ENCODE measurements at regions not wholly inside any gene's neighbourhood (a gene's known extent, or its start where the extent isn't known, plus 50 kb on each side); places are given as distances from the start of the nearest gene placed in this dataset.

DNA sequence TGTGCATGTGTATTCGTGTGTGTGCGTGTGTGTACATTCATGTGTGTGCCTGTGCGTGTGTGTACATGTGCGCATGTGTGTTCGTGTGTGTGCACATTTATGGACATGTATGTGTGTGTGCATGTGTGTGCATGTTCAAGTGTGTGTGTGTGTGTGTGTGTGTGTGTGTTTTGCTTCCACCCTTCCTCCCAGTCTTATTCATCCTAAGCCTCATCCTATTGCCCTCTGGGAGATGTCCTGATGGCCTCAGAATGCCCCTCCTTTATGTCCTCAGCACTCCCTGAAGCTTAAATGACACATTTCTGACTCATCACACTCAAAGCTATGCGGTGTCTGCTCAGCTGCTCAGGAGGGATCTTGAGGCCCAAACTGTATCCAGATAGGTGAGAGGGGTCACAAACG, 76.6 kb upstream of the CCDC167 start:
- H3K27ac Mint-ChIP-seq (ENCODE audit: unreplicated experiment), result peak overlapping the region; percentile 45
- CTCF ChIA-PET, result no interaction called here
- peak in 1 of 2 experiments; percentile 23 for DNase-seq

DNA sequence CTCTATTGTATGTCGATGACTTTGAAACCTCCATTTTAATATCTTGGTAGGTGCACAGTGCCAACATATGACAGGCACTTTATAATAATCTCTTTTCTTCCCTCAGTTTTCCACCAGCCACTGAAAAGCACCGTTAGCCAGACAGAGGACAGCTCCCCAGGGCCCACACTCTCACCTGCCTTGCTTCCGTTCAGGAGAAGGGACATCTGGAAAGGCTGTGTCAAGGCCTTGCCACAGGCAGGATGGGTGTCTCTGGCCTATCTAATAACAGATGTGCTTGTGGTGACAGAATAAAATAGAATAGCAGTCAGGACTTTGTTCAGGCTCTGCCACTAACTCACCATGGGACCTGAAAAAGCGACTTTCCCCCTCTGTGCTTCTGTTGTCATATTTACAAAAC, 75.5 kb upstream of the CCDC167 start:
- peaks cover 5% of the 10 kb centered on the region; the same call in 1 of the 2 replicates for H3K4me1 ChIP-seq
- intact Hi-C loops (cut with micrococcal nuclease; ENCODE audit: unreplicated experiment), result no loop called here
- BruUV-seq (replicated peaks), result no TSS peak
- Mint-ChIP-seq H3K27ac (ENCODE audit: unreplicated experiment) (no peak overlapping the region), H3K4me3 (ENCODE audit: unreplicated experiment) (no peak overlapping the region), H3K9me3 (ENCODE audit: unreplicated experiment) (no peaks in the 10 kb centered on the region), H3K36me3 (ENCODE audit: insufficient read depth, unreplicated experiment) (no peaks in the 10 kb centered on the region), H3K27me3 (ENCODE audit: insufficient read depth, unreplicated experiment) (no peaks in the 10 kb centered on the region), H3K4me1 (ENCODE audit: low read depth, unreplicated experiment) (peaks cover 12% of the 10 kb centered on the region)
- no peaks in the 10 kb centered on the region for H3K27me3 ChIP-seq (replicated peaks; ENCODE audit: control insufficient read depth, insufficient read depth, low read length)
- TF ChIP-seq, protein P1, sequence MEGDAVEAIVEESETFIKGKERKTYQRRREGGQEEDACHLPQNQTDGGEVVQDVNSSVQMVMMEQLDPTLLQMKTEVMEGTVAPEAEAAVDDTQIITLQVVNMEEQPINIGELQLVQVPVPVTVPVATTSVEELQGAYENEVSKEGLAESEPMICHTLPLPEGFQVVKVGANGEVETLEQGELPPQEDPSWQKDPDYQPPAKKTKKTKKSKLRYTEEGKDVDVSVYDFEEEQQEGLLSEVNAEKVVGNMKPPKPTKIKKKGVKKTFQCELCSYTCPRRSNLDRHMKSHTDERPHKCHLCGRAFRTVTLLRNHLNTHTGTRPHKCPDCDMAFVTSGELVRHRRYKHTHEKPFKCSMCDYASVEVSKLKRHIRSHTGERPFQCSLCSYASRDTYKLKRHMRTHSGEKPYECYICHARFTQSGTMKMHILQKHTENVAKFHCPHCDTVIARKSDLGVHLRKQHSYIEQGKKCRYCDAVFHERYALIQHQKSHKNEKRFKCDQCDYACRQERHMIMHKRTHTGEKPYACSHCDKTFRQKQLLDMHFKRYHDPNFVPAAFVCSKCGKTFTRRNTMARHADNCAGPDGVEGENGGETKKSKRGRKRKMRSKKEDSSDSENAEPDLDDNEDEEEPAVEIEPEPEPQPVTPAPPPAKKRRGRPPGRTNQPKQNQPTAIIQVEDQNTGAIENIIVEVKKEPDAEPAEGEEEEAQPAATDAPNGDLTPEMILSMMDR (IDR thresholded peaks at IDR 0.05; ENCODE audit: insufficient read depth in 1 of 2, low read depth in 1 of 2, low read length in 1 of 2, severe bottlenecking in 1 of 2, unreplicated experiment in 1 of 2), result no peak
- CTCF ChIA-PET, result no interaction called here
- H3K36me3 ChIP-seq (ENCODE audit: control insufficient read depth, insufficient read depth, low read length), result no peaks in the 10 kb centered on the region
- POLR2A ChIA-PET, result no interaction called here
- no peak for DNase-seq
- H3K4me3 ChIP-seq (ENCODE audit: low read depth, low read length), result no peak overlapping the region
- H3K9me3 ChIP-seq, result no peaks in the 10 kb centered on the region

More for the DNA sequence above, 76.6 kb upstream of the CCDC167 start:
- no TSS peak for BruUV-seq (replicated peaks)
- intact Hi-C loops (cut with micrococcal nuclease; ENCODE audit: unreplicated experiment), result no loop called here
- Histone ChIP-seq H3K4me3 (ENCODE audit: low read depth, low read length) (no peak overlapping the region), H3K4me1 (peaks cover 5% of the 10 kb centered on the region; the same call in 1 of the 2 replicates), H3K36me3 (ENCODE audit: control insufficient read depth, insufficient read depth, low read length) (no peaks in the 10 kb centered on the region), H3K9me3 (no peaks in the 10 kb centered on the region), H3K27me3 (replicated peaks; ENCODE audit: control insufficient read depth, insufficient read depth, low read length) (no peaks in the 10 kb centered on the region)
- Mint-ChIP-seq H3K9me3 (ENCODE audit: unreplicated experiment) (no peaks in the 10 kb centered on the region), H3K4me3 (ENCODE audit: unreplicated experiment) (no peak overlapping the region), H3K36me3 (ENCODE audit: insufficient read depth, unreplicated experiment) (no peaks in the 10 kb centered on the region), H3K27me3 (ENCODE audit: insufficient read depth, unreplicated experiment) (no peaks in the 10 kb centered on the region), H3K4me1 (ENCODE audit: low read depth, unreplicated experiment) (peaks cover 12% of the 10 kb centered on the region)
- POLR2A ChIA-PET, result interaction anchor here (0.5 kb wide), 1 partner anchor 48 kb away, joined by 3 read pairs; no protein-coding TSS in a partner anchor
- TF ChIP-seq, protein P1 (IDR thresholded peaks at IDR 0.05; ENCODE audit: insufficient read depth in 1 of 2, low read depth in 1 of 2, low read length in 1 of 2, severe bottlenecking in 1 of 2, unreplicated experiment in 1 of 2), result no peak

DNA sequence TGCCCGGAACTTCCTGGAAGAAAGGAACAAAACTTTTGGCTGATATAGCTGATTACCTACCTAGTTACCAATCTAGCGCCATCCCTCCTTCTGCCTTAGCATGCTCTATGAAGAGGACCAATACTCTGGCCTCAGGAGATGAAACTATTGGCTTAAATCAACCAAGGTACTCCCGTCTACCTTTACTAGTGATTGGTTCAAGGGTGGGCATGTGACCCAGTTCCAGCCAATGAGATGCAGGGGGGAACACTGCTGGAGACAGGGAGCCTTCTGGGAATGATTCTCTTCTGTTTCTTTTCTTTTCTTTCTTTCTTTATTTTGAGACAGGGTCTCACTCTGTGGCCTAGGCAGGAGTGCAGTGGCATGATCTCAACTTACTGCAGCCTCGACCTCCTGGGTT, 72.6 kb upstream of the CCDC167 start:
- Mint-ChIP-seq H3K36me3 (ENCODE audit: insufficient read depth, unreplicated experiment) (no peaks in the 10 kb centered on the region), H3K27me3 (ENCODE audit: insufficient read depth, unreplicated experiment) (no peaks in the 10 kb centered on the region), H3K4me3 (ENCODE audit: unreplicated experiment) (no peak overlapping the region), H3K9me3 (ENCODE audit: unreplicated experiment) (no peaks in the 10 kb centered on the region), H3K4me1 (ENCODE audit: low read depth, unreplicated experiment) (peaks cover 6% of the 10 kb centered on the region), H3K27ac (ENCODE audit: unreplicated experiment) (no peak overlapping the region)
- intact Hi-C loops (cut with micrococcal nuclease; ENCODE audit: unreplicated experiment), result no loop called here
- peaks cover 5% of the 10 kb centered on the region; the same call in 1 of the 2 replicates for H3K4me1 ChIP-seq
- H3K27me3 ChIP-seq (replicated peaks; ENCODE audit: control insufficient read depth, insufficient read depth, low read length), result no peaks in the 10 kb centered on the region
- CTCF ChIA-PET, result no interaction called here
- TF ChIP-seq, protein P1 (IDR thresholded peaks at IDR 0.05; ENCODE audit: insufficient read depth in 1 of 2, low read depth in 1 of 2, low read length in 1 of 2, severe bottlenecking in 1 of 2, unreplicated experiment in 1 of 2), result no peak
- H3K9me3 ChIP-seq, result no peaks in the 10 kb centered on the region
- DNase-seq, result no peak
- no peaks in the 10 kb centered on the region for H3K36me3 ChIP-seq (ENCODE audit: control insufficient read depth, insufficient read depth, low read length)
- POLR2A ChIA-PET, result no interaction called here
- no TSS peak for BruUV-seq (replicated peaks)
- no peak overlapping the region for H3K4me3 ChIP-seq (ENCODE audit: low read depth, low read length)
